Erythroblast (primary cell): ENCODE measurements at regions not wholly inside any gene's neighbourhood (a gene's known extent, or its start where the extent isn't known, plus 50 kb on each side); places are given as distances from the start of the nearest gene placed in this dataset.

Experiments used
- GATA1 ChIP-seq: IDR thresholded peaks from 2 replicates; pipeline ENCODE4 v1.6.1; 2011; ENCODE audit warnings: low read depth, mild to moderate bottlenecking, control low read depth, low read length, moderate library complexity
- POLR2A ChIP-seq: IDR thresholded peaks from 2 replicates; pipeline ENCODE4 v1.6.1; 2011; ENCODE audit warnings: mild to moderate bottlenecking, low read length

DNA sequence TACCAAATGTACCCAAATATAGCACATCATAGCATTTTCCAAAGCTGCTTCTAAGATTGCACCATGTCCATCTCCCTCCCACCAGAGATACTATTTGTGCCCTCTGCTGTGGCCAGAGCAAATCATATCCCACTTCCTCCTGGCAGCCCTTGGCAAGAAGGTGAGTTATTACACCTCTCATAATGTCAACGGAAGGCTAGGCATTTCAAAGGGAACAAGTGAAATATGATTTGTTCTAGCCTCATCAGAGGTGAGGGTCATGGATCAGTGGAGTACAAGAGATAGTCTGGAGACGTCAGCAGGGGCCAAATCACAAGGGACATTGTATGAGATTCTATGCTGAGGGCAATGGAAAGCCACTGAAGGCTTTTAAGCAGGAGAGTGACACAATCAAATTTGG lies 90.2 kb upstream of the BCAR3 start:
- no peak for TF ChIP-seq POLR2A
- TF ChIP-seq GATA1: no peak
